ENCODE measurements at regions not wholly inside any gene's neighbourhood (a gene's known extent, or its start where the extent isn't known, plus 50 kb on each side); places are given as distances from the start of the nearest gene placed in this dataset.
"Not testable (repeated sequence)": the region's sequence is repeated elsewhere in the genome, so short reads cannot be mapped to it uniquely, and the experiment has no call there.

DNA sequence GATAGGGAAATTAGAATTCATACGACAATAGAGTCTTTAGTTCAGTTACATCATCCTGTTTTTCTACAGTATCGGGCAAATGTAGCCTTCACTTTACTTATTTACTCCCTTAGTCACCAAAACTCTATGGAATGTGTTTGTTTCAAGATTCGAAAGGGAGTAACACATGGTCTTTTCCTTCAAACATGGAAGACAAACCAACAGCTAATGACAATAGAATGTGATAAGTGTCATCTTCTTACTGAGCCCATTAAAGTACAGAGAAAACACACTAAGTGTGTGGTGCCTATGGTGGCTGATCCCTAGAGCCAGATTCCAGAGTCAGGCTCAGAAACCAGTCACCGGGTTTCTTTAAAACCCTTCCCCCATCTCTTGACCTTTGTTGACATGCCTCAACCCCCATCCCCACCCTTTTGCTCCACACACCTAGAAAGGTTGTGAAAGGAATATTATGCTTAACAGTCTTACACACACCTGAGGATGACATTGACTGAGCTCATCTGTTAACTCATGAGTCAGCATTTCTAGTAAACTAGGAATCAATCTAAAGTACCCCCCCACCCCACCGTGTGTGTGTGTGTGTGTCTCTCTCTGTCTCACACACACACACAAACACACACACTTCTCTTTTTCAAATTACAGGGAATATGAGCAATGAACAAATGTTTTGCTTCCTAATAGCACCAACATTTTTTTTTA lies 549.6 kb upstream of the CCDC54 start:
- Histone ChIP-seq H3K4me3 (no peak overlapping the region), H3K27ac (no peak overlapping the region)

DNA sequence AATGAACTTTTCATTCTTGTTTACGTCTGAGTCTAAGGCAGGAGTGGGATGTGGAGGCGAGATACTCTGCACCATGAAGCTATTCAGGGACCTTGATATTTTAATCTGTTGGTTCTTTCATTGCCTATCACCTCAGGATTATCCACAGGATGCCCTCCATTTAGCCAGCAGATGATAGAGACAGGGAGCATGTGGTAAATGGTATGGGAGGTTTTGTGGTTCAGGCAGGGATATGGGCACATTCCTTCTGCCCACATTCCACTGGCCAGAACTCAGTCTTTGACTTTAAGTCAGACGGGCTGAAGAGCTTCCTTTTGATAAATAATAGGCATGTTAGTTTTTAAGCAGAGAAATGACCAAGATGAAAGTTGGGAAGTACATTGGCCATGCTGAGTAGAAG lies 548.0 kb upstream of the CCDC54 start:
- Histone ChIP-seq H3K27ac (no peak overlapping the region), H3K4me3 (no peak overlapping the region)

DNA sequence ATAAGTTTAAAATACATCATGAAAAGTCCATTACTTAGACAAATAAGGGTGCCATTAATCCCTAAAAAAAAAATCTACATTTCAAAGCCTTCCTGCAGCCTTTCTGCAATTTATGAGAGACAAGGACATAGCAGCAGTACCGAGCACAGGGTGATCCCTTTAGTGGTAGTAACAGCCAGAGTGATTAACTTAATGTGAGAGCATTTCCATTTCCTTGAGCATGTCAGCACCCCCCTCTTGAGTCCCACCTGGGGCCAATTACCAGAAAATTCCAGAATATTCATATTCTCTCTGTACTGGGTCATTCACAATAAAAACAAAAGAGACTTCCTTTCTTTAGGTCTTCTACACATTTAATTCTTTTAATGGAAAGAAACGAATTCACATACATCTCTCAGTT lies 546.9 kb upstream of the CCDC54 start:
- Histone ChIP-seq H3K27ac (no peak overlapping the region), H3K4me3 (no peak overlapping the region)

GRCh38 chr3:106836906-106837305 lies 540.3 kb upstream of the CCDC54 start:
- no peak overlapping the region for H3K27ac ChIP-seq
- H3K4me3 ChIP-seq, result no peak overlapping the region

- Histone ChIP-seq H3K4me3 (no peak overlapping the region), H3K27ac (no peak overlapping the region)
Observed at GRCh38 chr3:106837616-106838015, 539.6 kb upstream of the CCDC54 start.

GRCh38 chr3:106839576-106840280 lies 537.5 kb upstream of the CCDC54 start:
- Histone ChIP-seq H3K4me3 (no peak overlapping the region), H3K27ac (no peak overlapping the region)

- H3K4me3 ChIP-seq, result no peak overlapping the region
- no peak overlapping the region for H3K27ac ChIP-seq
Observed at GRCh38 chr3:106840319-106840718, 536.9 kb upstream of the CCDC54 start.

- Histone ChIP-seq H3K27ac (no peak overlapping the region), H3K4me3 (no peak overlapping the region)
Observed at GRCh38 chr3:106842151-106842550, 535.1 kb upstream of the CCDC54 start.

GRCh38 chr3:106844638-106845037 lies 532.6 kb upstream of the CCDC54 start:
- Histone ChIP-seq H3K27ac (no peak overlapping the region), H3K4me3 (no peak overlapping the region)

- no peak overlapping the region for H3K27ac ChIP-seq
- H3K4me3 ChIP-seq, result no peak overlapping the region
Observed at GRCh38 chr3:106848099-106848498, 529.1 kb upstream of the CCDC54 start.

- no peak overlapping the region for H3K27ac ChIP-seq
- no peak overlapping the region for H3K4me3 ChIP-seq
Observed at GRCh38 chr3:106850437-106850836, 526.8 kb upstream of the CCDC54 start.

GRCh38 chr3:106858321-106858720 lies 518.9 kb upstream of the CCDC54 start:
- not testable (repeated sequence) for H3K4me3 ChIP-seq, H3K27ac ChIP-seq

- H3K4me3 ChIP-seq, result no peak overlapping the region
- no peak overlapping the region for H3K27ac ChIP-seq
Observed at GRCh38 chr3:106860182-106860581, 517.1 kb upstream of the CCDC54 start.

GRCh38 chr3:106862067-106862466 lies 515.2 kb upstream of the CCDC54 start:
- Histone ChIP-seq H3K27ac (no peak overlapping the region), H3K4me3 (no peak overlapping the region)

DNA sequence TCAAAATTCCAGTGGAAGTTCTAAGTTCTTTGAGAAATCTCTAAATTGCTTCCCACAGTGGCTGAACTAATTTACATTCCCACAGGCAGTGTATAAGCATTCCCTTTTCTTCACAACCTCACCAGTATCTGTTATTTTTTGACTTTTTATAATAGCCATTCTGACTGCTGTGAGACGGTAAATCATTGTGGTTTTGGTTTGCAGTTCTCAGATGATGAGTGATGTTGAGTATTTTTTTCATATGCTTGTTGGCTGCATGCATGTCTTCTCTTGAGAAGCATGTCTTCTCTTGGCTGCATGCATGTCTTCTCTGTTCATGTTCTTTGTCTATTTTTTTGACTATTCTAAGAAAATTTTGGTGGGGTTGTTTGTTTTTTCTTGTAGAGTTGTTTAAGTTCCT lies 499.6 kb upstream of the CCDC54 start:
- no peak overlapping the region for H3K4me3 ChIP-seq
- no peak overlapping the region for H3K27ac ChIP-seq

DNA sequence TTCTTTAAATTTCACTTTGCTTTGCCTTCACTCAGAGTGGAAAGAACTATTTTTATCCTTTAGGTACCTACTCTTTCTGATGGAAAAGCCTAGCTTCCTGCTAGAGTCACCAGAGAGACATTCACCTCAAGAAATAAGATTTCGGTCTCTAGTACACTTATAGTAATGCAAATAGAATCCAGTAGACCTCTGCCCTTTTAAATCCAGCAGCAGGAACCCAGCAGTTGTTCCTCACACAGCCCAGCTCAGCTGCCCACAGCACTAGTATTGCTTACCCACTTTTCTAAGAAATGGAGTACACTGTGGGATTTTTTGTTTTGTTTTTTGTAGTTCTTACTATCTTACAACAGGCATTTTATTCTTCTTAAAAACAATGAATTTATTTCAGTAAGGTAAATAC lies 497.0 kb upstream of the CCDC54 start:
- Histone ChIP-seq H3K4me3 (no peak overlapping the region), H3K27ac (no peak overlapping the region)

GRCh38 chr3:106881186-106881585 lies 496.1 kb upstream of the CCDC54 start:
- H3K4me3 ChIP-seq, result no peak overlapping the region
- H3K27ac ChIP-seq, result no peak overlapping the region

DNA sequence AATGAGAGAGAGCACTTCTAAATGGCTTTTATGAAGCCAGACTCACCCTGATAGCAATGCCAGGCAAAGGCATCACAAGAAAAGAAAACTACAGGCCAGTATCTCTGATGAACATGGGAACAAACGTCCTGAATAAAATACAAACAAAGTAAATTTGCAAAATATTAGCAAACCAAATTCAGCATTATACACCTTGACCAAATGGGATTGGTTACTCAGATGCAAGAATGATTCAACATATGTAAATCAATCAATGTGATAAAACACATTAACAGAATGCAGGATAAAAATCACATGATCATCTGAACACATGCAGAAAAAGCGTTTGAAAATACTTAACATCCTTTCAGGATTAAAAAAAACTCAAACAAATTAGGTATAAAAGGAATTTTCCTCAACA lies 494.9 kb upstream of the CCDC54 start:
- Histone ChIP-seq H3K4me3 (no peak overlapping the region), H3K27ac (no peak overlapping the region)

DNA sequence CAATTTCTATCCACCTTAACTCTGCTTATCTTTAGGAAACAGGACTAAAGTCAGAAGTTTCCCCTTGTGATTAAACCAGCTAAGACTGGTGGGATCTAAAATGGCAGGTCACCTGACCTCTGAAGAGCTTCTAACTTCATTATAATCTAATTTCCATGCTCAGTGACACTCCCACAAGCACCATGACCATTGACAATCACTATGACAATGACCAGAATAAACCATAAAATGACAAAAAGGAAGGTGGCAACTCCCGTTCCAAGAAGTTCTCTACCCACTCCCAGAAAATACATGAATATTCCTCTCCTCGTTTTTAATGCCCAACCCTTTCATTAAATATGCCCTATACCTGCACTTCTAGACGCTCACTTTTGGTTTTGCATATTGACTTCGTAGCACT lies 471.2 kb upstream of the CCDC54 start:
- H3K4me3 ChIP-seq, result no peak overlapping the region
- no peak overlapping the region for H3K27ac ChIP-seq

DNA sequence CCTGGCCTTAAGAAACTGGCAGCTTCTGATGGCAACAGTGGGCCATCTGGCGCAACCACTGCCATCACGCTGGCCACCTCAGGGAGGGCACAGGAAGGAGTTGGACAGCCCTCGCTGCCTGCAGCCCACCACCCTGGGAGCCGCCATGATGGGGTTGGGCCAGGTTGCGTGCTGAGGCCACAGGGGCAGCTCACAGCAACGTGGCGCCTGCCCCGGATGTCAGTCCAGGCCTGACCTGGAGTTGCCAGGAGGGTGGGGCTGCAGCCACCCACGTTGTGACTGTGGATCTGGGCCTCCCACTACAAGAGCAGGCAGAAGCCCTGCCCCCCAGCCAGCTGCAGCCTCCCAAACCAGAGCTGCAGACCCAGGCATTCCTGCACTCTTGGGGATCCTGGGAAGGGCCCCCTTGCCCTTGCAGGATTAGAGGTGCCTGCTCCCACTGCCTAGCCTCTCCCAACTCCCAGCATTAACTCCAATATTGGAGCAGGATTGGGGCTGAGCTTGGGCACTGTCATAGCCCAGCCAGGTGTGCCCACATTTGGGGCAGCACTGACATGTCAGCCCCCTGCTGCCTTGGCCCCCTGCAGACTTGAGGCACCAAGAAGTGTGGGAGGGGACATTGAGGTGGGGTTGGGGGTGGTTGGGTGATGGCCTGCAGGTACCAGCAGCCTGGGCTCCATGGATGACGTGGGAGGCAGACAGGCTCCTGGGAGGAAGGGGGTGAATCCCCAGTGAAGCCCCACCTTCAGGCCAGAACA lies 468.9 kb upstream of the CCDC54 start:
- no peak overlapping the region for H3K27ac ChIP-seq
- H3K4me3 ChIP-seq, result no peak overlapping the region

DNA sequence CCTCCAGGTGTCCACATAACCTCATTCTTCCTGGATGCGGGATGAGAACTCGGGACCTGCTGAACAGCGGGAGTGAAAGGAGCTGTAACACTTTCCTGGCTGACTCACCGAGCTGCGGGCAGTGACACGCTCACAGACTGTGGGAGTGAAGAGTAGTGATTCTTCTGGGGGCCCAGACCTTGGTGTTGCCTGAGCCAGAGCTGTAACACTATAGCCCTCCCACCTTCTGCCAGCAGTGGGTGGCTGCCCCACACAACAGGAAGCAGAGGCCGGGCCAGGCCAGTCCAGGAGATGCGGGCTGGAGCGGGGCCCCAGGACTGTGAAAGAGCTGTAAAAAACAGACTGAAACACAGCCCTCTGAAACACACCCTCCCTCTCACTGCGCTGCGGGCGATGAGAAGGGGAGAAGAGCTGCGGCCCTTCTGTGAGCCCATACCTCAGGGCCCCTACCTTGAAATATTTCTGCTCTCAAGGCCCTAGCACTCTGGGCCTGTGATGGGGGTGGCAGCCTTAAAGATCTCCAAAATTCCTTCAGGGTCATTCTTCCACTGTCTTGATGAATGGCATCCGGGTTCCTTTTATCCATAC lies 464.0 kb upstream of the CCDC54 start:
- no peak overlapping the region for H3K4me3 ChIP-seq
- H3K27ac ChIP-seq, result no peak overlapping the region
